GM23338 (cell line): ENCODE measurements at regions not wholly inside any gene's neighbourhood (a gene's known extent, or its start where the extent isn't known, plus 50 kb on each side); places are given as distances from the start of the nearest gene placed in this dataset.

ENCODE experiments used
- ATAC-seq: fragments of 200-7000 bp; cut with Tn5 transposase; 3 replicates; pipeline ENCODE4 v1.9.1; 2020
- DNase-seq: peaks from one replicate; pipeline ENCODE4 v3.0.0-alpha.2; 2015; ENCODE audit warnings: low spot score
- H2AFZ ChIP-seq: fragments of 200-600 bp; sonication (generic); 2 replicates; pipeline ENCODE4 v1.8.0; 2016; ENCODE audit warnings: antibody characterized with exemption, mild to moderate bottlenecking, moderate library complexity
- H3F3A ChIP-seq: fragments of 200-600 bp; sonication (generic); replicated peaks from 2 replicates; pipeline ENCODE4 v1.8.0; 2017; ENCODE audit warnings: antibody characterized with exemption, mixed run types, low read depth
- H3K27ac ChIP-seq: fragments of 200-600 bp; sonication (generic); 2 replicates; pipeline ENCODE4 v1.6.1; 2016; ENCODE audit warnings: low read depth
- H3K27me3 ChIP-seq: fragments of 200-600 bp; sonication (generic); 2 replicates; pipeline ENCODE4 v1.8.0; 2016; ENCODE audit warnings: mild to moderate bottlenecking, mixed run types, moderate library complexity; ENCODE audit not compliant: insufficient read depth
- H3K36me3 ChIP-seq: fragments of 200-600 bp; sonication (generic); 2 replicates; pipeline ENCODE4 v1.8.0; 2016; ENCODE audit warnings: mild to moderate bottlenecking; ENCODE audit not compliant: insufficient read depth
- H3K4me1 ChIP-seq: fragments of 200-600 bp; sonication (generic); 2 replicates; pipeline ENCODE4 v1.8.0; 2016; ENCODE audit warnings: mild to moderate bottlenecking, moderate library complexity; ENCODE audit not compliant: insufficient read depth
- H3K4me2 ChIP-seq: fragments of 200-600 bp; sonication (generic); 2 replicates; pipeline ENCODE4 v1.7.1; 2017; ENCODE audit warnings: mixed run types
- H3K4me3 ChIP-seq: fragments of 200-600 bp; sonication (generic); 2 replicates; pipeline ENCODE4 v1.6.1; 2016; ENCODE audit warnings: mixed run types
- H3K79me2 ChIP-seq: fragments of 200-600 bp; sonication (generic); replicated peaks from 2 replicates; pipeline ENCODE4 v1.8.0; 2017; ENCODE audit warnings: mild to moderate bottlenecking; ENCODE audit not compliant: insufficient read depth
- H3K9me2 ChIP-seq: fragments of 200-600 bp; sonication (generic); 2 replicates; pipeline ENCODE4 v1.8.0; 2017; ENCODE audit not compliant: insufficient read depth
- H4K20me1 ChIP-seq: fragments of 200-600 bp; sonication (generic); replicated peaks from 2 replicates; pipeline ENCODE4 v1.8.0; 2017; ENCODE audit warnings: mild to moderate bottlenecking; ENCODE audit not compliant: insufficient read depth
- H3K27ac Mint-ChIP-seq: 2 replicates; pipeline ENCODE4 v1.8.0; 2020; ENCODE audit warnings: inconsistent platforms, mild to moderate bottlenecking, moderate library complexity, mixed read lengths
- H3K27me3 Mint-ChIP-seq: 3 replicates; pipeline ENCODE4 v1.8.0; 2022; ENCODE audit warnings: low read depth, mild to moderate bottlenecking, moderate library complexity, mixed read lengths, inconsistent platforms; ENCODE audit not compliant: insufficient read depth, poor library complexity
- H3K36me3 Mint-ChIP-seq: 3 replicates; pipeline ENCODE4 v1.8.0; 2021; ENCODE audit warnings: low read depth, mild to moderate bottlenecking, inconsistent platforms, moderate library complexity, mixed read lengths
- H3K4me1 Mint-ChIP-seq: 3 replicates; pipeline ENCODE4 v1.8.0; 2020; ENCODE audit warnings: mild to moderate bottlenecking, inconsistent platforms, mixed read lengths
- H3K4me3 Mint-ChIP-seq: 3 replicates; pipeline ENCODE4 v1.8.0; 2021; ENCODE audit warnings: moderate library complexity, mild to moderate bottlenecking, inconsistent platforms, mixed read lengths
- H3K9me3 Mint-ChIP-seq: 3 replicates; pipeline ENCODE4 v1.8.0; 2020; ENCODE audit warnings: moderate library complexity, mild to moderate bottlenecking, inconsistent platforms, mixed read lengths
- CTCF ChIP-seq, 2 experiments: fragments of 200-600 bp in 1 of 2; sonication (generic) in 1 of 2; conservative IDR thresholded peaks; 2 replicates each; pipeline versions ENCODE4 v1.5.1 to v1.6.1; 2016 to 2017; ENCODE audit warnings: antibody characterized with exemption in 2 of 2, low read depth in 2 of 2, mild to moderate bottlenecking in 2 of 2, moderate library complexity in 1 of 2
- ETS1 ChIP-seq: IDR thresholded peaks from 2 replicates; pipeline ENCODE4 v1.6.1; 2016; ENCODE audit warnings: antibody characterized with exemption
- EZH2 ChIP-seq: fragments of 200-600 bp; sonication (generic); IDR thresholded peaks from one replicate; pipeline ENCODE4 v1.8.0; 2017; ENCODE audit warnings: antibody characterized with exemption, mild to moderate bottlenecking, low read depth; ENCODE audit not compliant: unreplicated experiment
- EZH2phosphoT487 ChIP-seq: fragments of 200-600 bp; sonication (generic); IDR thresholded peaks from one replicate; pipeline ENCODE4 v1.8.1; 2018; ENCODE audit warnings: antibody characterized with exemption; ENCODE audit not compliant: unreplicated experiment
- JUNB ChIP-seq: IDR thresholded peaks from one replicate; pipeline ENCODE4 v1.6.1; 2016; ENCODE audit warnings: antibody characterized with exemption; ENCODE audit not compliant: unreplicated experiment
- NANOG ChIP-seq: IDR thresholded peaks from 2 replicates; pipeline ENCODE4 v1.6.1; 2016; ENCODE audit warnings: antibody characterized with exemption, borderline replicate concordance
- REST ChIP-seq: IDR thresholded peaks from one replicate; pipeline ENCODE4 v1.6.1; 2018; ENCODE audit warnings: antibody characterized with exemption; ENCODE audit not compliant: unreplicated experiment
- STAT1 ChIP-seq: IDR thresholded peaks from one replicate; pipeline ENCODE4 v1.6.1; 2016; ENCODE audit warnings: antibody characterized with exemption; ENCODE audit not compliant: unreplicated experiment
- ZNF331 ChIP-seq: fragments of 250-450 bp; sonication (Bioruptor Pico); IDR thresholded peaks from 2 replicates; pipeline ENCODE4 v1.5.0; 2020; ENCODE audit warnings: low read depth, mild to moderate bottlenecking, moderate library complexity
- TF ChIP-seq, protein P1 (sequence below): fragments of 250-450 bp; sonication (Bioruptor Pico); IDR thresholded peaks from 2 replicates; pipeline ENCODE4 v1.5.0; 2020; ENCODE audit warnings: mild to moderate bottlenecking, moderate library complexity

DNA sequence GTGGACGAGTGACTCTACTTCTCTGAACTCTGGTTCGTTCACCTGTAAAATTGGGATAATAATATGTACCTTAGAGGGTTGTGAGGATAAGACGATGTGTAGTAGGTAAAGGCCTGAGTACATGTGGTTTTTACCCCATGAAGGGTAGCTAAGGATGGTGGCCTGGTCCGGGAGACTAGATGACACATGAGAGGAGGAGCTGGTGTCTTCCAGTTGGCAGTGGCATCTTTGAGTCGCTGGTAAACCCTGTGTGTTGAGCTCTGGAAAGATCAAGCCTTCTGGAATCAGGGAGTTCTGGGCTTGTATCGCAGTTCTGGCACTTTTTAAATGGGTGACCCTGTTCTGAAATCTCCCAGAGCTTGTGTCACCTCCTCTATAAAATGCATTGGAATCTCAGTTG lies 166.4 kb upstream of the ZNF618 start (continued):
- TF ChIP-seq, protein P1, sequence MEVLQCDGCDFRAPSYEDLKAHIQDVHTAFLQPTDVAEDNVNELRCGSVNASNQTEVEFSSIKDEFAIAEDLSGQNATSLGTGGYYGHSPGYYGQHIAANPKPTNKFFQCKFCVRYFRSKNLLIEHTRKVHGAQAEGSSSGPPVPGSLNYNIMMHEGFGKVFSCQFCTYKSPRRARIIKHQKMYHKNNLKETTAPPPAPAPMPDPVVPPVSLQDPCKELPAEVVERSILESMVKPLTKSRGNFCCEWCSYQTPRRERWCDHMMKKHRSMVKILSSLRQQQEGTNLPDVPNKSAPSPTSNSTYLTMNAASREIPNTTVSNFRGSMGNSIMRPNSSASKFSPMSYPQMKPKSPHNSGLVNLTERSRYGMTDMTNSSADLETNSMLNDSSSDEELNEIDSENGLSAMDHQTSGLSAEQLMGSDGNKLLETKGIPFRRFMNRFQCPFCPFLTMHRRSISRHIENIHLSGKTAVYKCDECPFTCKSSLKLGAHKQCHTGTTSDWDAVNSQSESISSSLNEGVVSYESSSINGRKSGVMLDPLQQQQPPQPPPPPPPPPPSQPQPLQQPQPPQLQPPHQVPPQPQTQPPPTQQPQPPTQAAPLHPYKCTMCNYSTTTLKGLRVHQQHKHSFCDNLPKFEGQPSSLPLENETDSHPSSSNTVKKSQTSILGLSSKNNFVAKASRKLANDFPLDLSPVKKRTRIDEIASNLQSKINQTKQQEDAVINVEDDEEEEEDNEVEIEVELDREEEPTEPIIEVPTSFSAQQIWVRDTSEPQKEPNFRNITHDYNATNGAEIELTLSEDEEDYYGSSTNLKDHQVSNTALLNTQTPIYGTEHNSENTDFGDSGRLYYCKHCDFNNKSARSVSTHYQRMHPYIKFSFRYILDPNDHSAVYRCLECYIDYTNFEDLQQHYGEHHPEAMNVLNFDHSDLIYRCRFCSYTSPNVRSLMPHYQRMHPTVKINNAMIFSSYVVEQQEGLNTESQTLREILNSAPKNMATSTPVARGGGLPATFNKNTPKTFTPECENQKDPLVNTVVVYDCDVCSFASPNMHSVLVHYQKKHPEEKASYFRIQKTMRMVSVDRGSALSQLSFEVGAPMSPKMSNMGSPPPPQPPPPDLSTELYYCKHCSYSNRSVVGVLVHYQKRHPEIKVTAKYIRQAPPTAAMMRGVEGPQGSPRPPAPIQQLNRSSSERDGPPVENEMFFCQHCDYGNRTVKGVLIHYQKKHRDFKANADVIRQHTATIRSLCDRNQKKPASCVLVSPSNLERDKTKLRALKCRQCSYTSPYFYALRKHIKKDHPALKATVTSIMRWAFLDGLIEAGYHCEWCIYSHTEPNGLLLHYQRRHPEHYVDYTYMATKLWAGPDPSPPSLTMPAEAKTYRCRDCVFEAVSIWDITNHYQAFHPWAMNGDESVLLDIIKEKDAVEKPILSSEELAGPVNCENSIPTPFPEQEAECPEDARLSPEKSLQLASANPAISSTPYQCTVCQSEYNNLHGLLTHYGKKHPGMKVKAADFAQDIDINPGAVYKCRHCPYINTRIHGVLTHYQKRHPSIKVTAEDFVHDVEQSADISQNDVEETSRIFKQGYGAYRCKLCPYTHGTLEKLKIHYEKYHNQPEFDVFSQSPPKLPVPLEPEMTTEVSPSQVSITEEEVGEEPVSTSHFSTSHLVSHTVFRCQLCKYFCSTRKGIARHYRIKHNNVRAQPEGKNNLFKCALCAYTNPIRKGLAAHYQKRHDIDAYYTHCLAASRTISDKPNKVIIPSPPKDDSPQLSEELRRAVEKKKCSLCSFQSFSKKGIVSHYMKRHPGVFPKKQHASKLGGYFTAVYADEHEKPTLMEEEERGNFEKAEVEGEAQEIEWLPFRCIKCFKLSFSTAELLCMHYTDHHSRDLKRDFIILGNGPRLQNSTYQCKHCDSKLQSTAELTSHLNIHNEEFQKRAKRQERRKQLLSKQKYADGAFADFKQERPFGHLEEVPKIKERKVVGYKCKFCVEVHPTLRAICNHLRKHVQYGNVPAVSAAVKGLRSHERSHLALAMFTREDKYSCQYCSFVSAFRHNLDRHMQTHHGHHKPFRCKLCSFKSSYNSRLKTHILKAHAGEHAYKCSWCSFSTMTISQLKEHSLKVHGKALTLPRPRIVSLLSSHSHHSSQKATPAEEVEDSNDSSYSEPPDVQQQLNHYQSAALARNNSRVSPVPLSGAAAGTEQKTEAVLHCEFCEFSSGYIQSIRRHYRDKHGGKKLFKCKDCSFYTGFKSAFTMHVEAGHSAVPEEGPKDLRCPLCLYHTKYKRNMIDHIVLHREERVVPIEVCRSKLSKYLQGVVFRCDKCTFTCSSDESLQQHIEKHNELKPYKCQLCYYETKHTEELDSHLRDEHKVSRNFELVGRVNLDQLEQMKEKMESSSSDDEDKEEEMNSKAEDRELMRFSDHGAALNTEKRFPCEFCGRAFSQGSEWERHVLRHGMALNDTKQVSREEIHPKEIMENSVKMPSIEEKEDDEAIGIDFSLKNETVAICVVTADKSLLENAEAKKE (CRISPR knock-in tag) = no peak
- TF ChIP-seq CTCF (conservative IDR thresholded peaks at IDR 0.05; ENCODE audit: low read depth in 2 of 2) (no peak), STAT1 (no peak), JUNB (no peak)

DNA sequence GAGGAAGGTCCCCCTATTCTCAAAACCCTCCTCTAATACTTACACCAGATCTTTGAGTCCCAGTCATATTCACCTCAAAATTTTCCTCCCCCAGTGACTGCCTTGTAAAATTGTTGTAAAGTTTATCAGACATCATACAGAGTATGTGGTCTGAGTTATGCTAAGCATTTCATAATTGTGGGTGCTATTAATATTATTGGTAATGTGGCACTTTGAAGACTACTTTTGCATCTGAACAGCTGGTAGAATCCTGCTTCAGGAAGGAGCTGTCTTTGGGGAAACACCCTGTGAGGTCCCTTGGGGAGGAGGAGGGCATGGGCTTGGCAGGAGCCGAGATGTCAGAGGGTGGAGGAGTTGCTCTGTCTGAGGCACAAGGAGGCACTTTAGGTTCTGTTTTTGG lies 164.9 kb upstream of the ZNF618 start:
- H3K27ac Mint-ChIP-seq = no peak overlapping the region
- peaks cover 12% of the 10 kb centered on the region for H3K4me1 Mint-ChIP-seq
- ATAC-seq (no peak), DNase-seq (no peak)
- H3K27me3 ChIP-seq = no peaks in the 10 kb centered on the region
- no peak overlapping the region for H2AFZ ChIP-seq
- H3K4me3 ChIP-seq = no peak overlapping the region
- H3K27me3 Mint-ChIP-seq = peaks cover 15% of the 10 kb centered on the region
- H3K79me2 ChIP-seq = no peaks in the 10 kb centered on the region
- no peak for TF ChIP-seq NANOG
- TF ChIP-seq EZH2phosphoT487 = no peak
- no peak for TF ChIP-seq JUNB
- no peak for TF ChIP-seq ETS1
- TF ChIP-seq CTCF (conservative IDR thresholded peaks at IDR 0.05; ENCODE audit: low read depth in 2 of 2) = no peak
- no peak for TF ChIP-seq EZH2
- TF ChIP-seq REST = no peak
- TF ChIP-seq ZNF331 (CRISPR knock-in tag) = no peak
- H3K4me3 Mint-ChIP-seq = no peak overlapping the region
- no peaks in the 10 kb centered on the region for H3K4me1 ChIP-seq
- no peaks in the 10 kb centered on the region for H4K20me1 ChIP-seq
- H3K9me2 ChIP-seq = peaks cover 15% of the 10 kb centered on the region
- no peaks in the 10 kb centered on the region for H3K36me3 ChIP-seq
- H3K9me3 Mint-ChIP-seq = peaks cover 36% of the 10 kb centered on the region
- no peak overlapping the region for H3K4me2 ChIP-seq
- H3F3A ChIP-seq = no peaks in the 10 kb centered on the region
- H3K36me3 Mint-ChIP-seq = peaks cover 27% of the 10 kb centered on the region
- H3K27ac ChIP-seq = no peak overlapping the region
